Cardiac fibroblast (primary cell): ENCODE measurements at regions not wholly inside any gene's neighbourhood (a gene's known extent, or its start where the extent isn't known, plus 50 kb on each side); places are given as distances from the start of the nearest gene placed in this dataset.
"Not testable (repeated sequence)": the region's sequence is repeated elsewhere in the genome, so short reads cannot be mapped to it uniquely, and the experiment has no call there.

Experiments used
- DNase-seq, 2 donors: peaks; one replicate each; pipeline versions ENCODE4 v3.0.0 to v3.0.0-alpha.2; 2010; ENCODE audit warnings: low read depth in 2 of 2
- H3K4me3 ChIP-seq, 2 donors: replicated peaks in 1 of 2; 1 replicate in 1 of 2; 2 replicates in 1 of 2; pipeline ENCODE4 v1.5.1; 2011; ENCODE audit warnings: low read depth in 2 of 2, low read length in 2 of 2, mild to moderate bottlenecking in 2 of 2, moderate library complexity in 1 of 2
- CTCF ChIP-seq: IDR thresholded peaks from one replicate; pipeline ENCODE4 v1.5.1; 2011; ENCODE audit warnings: low read depth, mild to moderate bottlenecking, low read length, inconsistent platforms

DNA sequence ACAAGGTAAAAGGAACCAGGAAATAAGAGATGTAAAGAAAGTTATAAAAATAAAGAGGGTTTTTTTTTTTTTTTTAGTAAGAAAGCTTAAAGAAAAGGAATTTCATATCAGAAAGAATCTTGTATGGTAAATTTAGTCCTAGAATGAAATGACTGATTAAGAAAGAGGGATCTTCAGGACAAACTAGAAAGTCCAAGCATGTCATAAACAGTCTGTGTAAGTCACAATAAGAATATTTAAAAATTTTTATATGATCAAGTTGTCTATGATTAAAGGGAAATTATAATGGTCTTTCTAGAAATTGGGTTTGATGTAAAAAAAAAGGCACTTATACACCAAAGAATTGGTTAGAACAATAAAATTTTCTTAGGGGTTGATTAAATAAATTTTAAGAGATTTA, 289.5 kb downstream of the XPNPEP1 start:
- H3K4me3 ChIP-seq = no peak overlapping the region
- TF ChIP-seq CTCF = no peak
- peak in 1 of 2 donors; percentile 10 for DNase-seq

- H3K4me3 ChIP-seq, DNase-seq: not testable (repeated sequence)
These were observed 290.3 kb downstream of the XPNPEP1 start for GRCh38 chr10:109633017-109633416.

GRCh38 chr10:109624939-109625338, 298.4 kb downstream of the XPNPEP1 start:
- no peak for TF ChIP-seq CTCF
- DNase-seq = no peak
- no peak overlapping the region for H3K4me3 ChIP-seq

DNA sequence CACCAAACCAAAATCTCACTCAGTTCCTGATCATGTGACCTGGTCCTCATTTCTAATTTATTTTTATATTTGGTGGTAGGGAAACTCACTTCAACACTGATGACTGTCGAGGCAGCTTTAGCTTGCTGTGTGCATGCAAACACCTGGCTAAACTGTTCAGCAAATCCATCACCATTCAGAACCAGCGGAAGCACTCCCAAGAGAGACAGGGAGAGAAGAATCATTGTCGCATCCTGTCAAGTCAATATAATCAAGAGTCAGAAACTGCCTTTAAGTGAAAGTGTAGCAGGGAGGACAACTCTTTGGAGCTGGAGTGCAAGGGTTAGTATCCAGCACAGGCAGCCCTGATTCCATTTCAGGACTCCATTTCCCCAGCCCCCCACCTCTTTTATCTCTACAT, 300.7 kb downstream of the XPNPEP1 start:
- no peak overlapping the region for H3K4me3 ChIP-seq
- DNase-seq = no peak
- TF ChIP-seq CTCF = no peak

- no peak for DNase-seq
- TF ChIP-seq CTCF = no peak
- H3K4me3 ChIP-seq = no peak overlapping the region
These were observed 302.9 kb downstream of the XPNPEP1 start for GRCh38 chr10:109620396-109620795.

DNA sequence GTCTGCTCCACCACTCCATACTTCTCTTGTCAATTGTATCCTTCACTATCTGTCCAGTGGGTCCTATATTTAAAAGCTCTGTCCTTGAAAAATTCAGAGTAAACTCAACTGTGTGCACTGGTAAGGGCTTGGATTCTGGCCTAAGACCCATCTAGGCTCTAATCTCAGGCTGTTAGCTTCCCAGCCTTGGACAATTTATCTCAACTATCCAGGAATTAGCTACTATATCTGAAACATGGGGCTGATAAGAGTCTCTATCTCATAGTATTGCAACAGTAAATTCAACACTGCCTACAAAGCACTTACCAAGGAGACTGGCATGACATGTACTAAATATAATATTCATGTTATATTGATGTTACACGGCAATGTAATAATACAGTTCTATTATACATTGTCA, 303.4 kb downstream of the XPNPEP1 start:
- H3K4me3 ChIP-seq = no peak overlapping the region
- TF ChIP-seq CTCF = no peak
- DNase-seq = no peak

DNA sequence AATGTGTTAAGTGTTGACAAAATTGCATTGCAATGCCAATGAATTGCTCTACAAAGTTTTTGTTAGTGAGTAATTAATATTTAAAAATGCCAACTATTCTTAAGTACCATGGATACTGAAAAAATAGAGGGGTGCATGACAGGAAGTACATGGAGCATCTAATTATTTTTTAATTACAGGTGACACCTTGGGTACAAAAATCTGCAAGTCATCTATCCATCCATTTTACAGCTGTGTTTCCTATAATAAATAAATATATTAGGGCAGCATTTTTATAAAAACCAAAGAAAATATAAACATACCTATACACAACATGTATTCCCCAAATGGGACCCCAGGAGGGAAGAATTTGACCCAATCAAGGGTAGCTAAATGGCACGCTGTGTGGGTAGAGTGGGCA, 304.6 kb downstream of the XPNPEP1 start:
- no peak for DNase-seq
- H3K4me3 ChIP-seq = no peak overlapping the region
- no peak for TF ChIP-seq CTCF
